NCI-H1048 (cell line): ENCODE measurements at regions not wholly inside any gene's neighbourhood (a gene's known extent, or its start where the extent isn't known, plus 50 kb on each side); places are given as distances from the start of the nearest gene placed in this dataset.
"Not testable (repeated sequence)": the region's sequence is repeated elsewhere in the genome, so short reads cannot be mapped to it uniquely, and the experiment has no call there.

Source experiments
- DNase-seq: peaks from one replicate; lab custom pipeline; 2025; lab: John Stamatoyannopoulos, UW

DNA sequence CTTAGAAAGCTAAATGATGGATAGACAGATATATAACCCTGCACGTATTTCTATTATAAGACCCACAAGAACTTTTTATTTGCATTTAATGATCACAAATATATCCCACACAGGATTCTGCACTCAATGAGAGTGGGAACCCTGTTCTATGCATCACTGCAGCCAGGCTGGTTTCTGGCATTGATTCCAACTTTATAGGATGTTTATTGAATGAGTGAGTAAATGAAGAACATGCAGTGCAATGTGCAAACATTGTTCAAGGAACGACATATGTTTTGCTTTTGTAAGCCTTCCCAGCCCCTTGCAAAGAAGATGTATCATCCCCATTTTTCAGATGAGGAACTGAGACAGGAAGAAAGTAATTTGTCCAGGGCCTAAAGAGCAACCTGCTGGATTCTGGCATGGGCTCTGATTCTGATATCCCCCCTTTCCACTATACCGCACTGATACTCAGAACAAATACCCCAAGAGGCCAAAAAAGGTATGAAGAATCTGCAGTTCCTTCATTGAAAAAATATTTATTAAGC, 246.3 kb downstream of the LACC1 start:
- DNase-seq = no peak

DNA sequence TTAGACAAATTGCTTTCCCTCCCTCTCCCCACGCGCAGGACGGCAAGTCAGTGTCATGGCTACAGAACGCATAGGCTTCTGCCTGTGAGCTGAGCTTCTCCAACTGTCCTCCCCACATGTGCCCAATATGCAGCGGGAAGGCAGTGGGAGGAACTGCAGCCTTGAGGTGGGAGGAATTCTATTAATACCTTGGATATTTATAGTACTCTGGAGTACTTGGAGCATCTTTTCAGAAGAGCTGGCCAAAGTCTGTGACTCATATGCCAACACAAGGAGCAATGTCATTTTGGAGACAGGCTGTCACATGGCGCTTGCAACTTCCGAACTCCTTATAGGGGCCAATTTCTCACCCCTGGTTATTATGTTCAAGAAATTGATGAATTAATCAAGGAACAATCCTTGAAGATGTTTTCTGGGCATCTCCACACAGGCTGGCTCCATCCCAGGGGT, 245.0 kb upstream of the SERP2 start:
- DNase-seq = no peak

DNA sequence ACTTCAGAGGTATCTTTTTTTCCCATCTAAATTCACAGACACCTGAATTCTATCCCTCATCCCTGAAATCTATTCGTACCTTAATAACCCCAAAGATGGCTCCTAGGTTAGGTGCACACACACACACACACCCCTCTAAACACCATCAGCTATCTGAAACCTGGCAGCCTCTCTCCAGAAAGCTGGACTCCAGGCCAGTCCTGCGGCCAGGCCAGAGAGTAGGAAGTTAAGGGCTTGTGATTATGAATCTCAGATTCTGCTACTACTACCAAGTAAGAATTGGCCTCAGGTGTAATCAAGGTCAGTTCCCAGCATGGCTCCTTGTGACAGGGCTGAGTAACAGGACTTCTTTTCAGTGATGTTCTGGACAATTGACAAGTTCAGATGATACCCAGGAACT, 244.2 kb upstream of the SERP2 start:
- DNase-seq = no peak

DNA sequence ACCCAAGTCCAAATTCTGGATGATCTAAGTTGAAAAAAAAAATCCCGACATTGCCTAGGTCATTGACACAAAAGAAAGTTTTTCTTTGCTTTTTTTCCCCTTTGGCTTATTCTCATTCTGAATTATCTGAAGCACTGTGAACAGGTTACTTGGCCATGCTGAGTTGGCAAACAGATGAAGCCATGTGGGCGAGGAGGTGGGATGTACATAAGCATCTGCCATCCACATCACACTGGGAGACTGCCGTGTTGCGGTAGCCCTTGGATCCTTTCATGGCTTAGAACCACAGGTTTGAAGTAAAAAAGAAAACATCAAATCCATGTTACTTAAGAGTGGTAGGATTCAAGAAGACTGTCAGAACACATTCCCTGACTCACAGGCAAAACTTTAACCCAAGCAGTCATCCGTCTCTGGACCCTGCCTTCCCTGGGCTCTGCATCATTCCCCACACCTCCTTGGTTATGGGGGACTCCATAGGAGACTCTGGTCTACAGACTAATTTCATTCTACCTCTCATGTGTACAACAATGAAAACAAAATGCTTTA, 242.5 kb upstream of the SERP2 start:
- DNase-seq = no peak

DNA sequence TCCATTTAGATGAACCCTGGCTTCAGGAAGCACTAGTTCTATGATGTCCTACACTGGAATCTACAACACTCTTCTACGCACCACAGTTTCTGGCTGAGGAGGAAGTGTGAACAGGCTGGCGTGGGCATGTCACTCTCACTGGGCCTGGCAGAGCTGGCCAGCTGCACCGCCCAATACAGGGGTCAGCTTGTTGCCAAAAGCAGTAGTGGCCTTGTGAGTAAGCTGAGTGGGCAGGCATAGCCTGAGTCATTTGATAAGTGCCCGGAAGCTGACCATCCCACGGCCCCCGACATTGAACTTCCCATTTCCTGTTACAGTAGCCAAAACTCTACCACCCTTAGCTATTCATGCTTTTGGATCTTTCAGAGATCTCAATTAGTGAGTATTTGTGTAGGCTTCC, 240.9 kb upstream of the SERP2 start:
- DNase-seq = no peak

DNA sequence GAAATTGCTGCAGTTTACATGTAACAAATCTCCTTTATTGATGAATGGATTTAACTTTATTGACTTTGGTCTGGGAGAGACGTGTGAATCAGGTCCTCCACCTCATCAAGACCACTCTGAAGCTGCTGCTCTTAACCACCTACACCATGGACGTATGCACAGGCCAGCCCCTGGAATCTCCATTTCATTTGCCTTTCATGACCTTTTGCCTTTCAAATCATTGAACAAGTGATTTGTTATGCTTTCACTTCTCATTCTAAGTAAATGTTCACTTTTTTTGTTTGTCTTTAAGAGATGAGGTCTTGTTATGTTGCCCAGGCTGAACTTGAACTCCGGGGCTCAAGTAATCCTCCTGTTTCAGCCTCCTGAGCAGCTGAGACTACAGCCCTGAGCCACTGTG, 240.0 kb upstream of the SERP2 start:
- DNase-seq = no peak

DNA sequence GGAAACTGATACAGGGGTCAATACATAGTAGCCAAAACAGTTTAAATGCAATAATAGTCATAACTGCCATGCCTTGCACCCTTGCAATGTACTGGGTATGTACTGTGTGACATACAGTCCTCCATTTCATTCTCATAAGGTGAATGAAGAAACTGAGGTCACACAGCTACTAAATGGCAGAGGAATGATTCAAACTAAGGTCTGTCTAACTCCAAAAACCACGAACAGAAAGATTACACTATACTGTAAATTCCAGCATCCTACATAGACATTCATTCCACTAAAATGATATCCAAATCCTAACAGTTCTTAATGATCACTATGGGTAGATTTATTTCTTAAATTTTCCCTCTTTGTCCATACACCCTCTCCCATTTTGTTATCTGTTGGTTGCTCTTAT, 238.1 kb upstream of the SERP2 start:
- no peak for DNase-seq

DNA sequence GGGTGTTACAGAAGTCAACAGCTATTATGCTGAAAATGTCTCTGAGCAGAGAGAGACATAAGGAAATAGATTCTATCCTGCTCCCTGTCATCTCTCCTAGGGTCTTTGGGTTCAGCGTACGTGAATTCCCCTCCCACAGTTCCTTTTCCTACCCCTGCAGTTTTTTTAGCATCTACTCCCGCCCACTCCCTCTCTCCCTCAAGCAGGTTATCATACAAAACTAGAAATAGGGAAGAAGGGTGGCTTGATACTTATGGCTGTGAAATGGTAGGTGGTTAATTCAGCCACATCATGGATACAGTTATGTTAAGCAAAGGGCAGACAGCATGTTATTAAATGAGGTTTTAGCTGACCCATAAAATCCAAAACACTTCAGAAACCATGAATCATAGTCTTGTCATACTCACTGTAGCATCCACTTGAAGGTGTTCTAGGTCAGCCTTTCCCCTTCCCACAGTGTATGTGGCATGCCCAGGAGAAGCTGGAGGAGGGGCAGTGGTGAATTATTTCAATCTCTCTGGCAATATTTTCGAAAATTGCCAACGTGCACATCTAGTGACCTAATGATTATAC, 236.8 kb upstream of the SERP2 start:
- DNase-seq = no peak

DNA sequence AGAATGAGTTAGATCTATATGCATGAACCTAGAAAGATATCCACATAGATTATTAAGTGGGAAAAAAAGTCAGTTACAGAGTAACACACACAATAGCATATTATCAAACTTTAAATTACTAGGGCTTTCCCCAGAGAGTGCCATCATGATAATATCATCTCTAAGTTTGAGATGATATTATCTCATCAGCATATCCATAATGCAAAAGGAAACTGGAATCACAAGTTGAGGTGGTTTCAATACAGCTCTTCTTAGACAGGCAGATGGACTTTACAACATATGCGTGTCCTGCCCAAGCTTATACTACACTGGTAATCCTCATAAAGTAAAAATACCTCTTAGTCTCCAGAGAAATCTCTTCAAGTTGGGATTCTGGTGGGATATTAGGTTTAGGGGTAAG, 236.2 kb upstream of the SERP2 start:
- DNase-seq = no peak

DNA sequence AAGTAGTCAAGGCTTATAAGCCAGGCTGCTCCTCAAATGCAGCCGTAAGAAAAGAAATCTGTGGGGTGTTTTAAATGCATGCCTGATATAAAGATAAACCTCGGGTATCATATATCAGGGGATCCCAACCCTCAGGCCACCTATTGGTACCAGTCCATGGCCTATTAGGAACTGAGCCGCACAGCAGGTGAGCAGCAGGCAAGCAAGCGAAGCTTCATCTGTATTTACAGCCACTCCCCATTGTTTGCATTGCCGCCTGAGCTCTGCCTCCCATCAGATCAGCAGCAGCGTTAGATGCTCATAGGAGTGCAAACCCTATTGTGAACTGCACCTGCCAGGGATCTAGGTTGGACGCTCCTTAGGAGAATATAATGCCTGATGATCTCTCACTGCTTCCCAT, 233.5 kb upstream of the SERP2 start:
- DNase-seq = no peak

DNA sequence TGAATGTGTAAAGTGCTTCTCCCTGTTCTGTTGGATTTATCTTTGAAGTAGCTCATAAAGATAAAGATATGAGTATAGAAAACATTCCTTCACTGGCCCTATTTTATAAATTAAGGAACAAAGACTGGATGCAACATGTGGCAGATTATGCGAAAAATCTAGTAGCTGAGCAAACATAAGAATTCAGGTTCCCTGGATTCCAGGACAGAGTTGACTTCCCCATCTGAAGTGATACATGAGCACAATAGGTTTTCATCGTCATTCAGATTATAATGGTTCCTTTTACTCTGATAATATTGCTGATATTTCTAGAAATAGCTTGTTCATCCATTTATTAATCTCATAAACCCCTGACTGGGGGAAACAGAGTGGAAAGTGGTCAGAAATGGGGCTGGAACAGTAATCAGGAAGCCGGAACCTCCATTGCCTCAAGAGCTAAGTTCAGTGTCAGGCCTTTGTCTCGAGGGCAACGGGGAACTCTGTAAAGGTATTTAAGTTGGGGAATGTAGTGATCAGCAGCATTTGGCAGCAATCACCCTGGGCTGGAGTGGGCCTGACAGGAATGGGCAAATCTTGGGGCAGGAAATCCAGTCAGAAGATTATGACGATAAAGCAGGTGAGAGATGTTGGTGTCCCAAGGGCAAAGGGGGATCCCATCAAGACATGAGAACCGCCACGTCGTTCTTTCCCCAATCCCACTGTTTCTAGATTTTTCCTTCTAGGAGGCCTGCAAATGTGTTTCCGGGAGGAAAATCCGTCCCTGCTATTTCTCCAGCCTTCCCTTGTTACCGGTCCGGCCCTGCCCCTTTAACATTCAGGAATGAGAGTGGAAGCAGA, 232.5 kb upstream of the SERP2 start:
- DNase-seq = no peak

DNA sequence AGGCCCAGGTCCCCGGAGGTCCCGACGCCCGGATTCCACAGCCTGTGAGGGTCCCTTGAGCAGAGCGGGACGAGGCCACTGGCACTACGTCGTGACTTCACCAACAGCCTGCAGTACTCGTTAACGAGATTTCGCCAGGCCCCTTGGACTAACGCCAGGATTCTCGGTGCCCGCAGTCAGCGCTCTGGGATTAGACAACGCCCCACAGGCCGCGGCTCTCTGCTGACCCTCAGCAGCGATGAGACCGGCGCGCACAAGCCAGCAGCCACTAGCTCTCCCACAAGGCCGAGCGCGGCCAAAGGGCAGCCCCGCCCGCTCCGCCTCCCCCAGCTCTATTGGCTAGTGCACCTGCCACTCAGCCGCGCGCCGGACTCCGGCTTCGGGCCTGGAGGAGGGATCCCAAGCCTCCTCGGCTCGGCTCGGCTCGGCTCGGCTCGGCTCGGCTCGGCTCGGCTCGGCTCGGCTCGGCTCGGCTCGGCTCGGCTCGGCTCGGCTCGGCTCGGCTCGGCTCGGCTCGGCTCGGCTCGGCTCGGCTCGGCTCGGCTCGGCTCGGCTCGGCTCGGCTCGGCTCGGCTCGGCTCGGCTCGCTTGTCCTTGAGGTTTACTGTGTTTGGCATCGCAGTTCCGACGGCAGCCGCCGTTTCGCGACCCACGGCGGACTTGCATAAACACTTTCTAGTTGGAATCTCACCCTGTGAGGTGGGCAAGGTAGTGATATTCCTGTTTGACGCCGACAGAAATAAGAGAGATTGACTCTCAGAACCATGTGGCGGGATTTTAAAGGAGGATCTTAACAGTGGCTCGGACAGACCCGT, 231.7 kb upstream of the SERP2 start:
- peak; percentile 18 for DNase-seq

DNA sequence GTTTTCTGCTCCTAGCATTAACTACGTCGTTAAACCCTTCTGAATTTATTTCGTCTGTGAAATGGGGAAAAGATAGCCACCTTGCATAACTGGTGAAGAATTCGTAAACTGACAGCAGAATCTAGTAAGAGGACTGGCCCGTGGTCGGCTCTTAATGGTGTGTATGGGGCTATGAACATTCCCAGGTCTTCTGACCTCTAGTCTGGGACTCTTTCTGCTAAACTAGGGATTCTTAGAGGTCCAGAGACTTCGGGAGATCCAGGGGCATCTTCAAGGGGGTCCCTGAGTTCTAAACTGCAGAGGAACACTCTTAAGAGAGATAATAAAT, 231.1 kb upstream of the SERP2 start:
- DNase-seq = no peak

DNA sequence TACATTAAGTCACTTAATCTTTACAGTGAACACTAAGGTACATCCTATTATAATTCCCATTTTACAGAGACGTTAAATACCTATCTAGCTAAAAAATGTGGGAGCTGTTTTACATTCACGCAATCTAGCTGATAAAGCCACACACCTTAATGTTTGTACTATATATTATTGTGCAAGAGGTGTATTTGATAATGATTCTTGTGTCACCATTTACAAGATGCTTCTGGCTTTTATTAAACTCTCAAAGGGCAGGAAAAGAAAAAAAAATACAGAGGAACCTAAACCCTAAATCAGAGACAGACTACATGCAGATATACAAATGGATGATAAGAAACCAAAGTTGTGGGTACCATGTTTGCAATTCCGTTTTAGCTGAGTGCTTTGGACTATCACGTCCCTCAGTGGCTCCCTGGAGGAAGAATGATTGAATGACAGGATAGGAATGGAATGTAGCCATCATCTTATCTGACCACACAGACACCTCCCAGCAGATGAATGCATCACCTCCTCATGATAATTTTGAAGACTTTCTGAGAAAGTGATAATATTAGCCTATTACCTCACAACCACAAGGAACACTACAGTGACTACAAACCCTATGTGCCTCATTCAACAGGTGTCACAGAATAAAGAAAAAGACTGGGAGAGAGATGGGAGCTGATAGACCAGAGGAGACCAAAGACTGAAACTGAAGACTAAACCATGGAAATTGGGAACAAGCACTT, 230.5 kb upstream of the SERP2 start:
- DNase-seq = no peak

DNA sequence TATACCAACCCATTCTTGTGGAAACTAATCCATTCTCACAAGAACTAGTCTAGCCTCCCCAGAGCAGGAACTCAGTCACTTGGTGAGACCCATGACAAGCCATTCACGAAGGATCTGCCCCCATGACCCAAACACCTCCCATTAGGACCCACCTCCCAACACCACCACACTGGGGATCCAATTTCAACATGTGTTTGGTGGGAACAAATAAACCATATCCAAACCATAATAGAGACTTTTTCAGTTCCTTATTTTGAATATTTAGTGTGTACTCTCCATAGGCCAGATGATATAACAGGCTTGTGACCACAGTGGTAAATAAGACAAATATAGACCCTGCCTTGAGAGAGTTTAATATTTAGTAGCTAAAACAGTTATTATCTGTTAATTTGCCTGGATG, 227.5 kb upstream of the SERP2 start:
- DNase-seq = no peak

DNA sequence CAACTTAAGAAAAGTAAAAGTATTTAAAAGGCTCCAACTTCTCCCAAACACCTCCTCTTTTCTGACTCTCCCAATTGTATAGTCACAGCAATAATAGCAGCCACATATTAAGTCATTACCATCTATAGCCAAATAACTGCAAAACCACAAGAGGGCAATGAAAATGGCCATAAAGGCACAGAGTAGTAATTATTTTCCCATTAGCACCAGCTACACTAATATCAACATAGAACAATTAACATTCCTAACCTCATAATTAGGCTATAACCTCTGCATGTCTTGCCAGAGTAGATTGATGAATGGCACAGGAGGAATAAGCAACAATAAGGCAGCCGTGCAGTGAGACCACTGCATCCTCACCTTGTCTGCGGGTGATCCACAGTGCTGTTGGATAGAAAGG, 226.4 kb upstream of the SERP2 start:
- no peak for DNase-seq

DNA sequence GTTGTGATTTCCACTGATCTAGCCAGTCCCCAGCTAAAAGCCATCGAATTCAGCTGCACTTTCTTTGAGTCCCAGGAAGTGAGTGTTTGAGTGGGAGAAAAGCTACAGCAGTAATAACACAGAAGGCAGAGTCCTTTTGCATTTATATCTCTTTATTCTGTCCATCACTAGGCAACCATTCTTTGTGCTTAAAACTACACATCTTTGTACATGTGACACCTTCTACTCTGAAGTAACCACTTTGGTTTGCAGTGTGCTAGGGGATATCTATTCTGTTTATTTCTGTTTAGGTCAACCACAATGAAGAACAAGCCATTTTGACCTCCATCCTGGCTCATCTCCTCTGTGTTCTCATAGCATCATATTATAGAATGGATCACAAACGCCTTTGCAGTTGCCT, 226.0 kb upstream of the SERP2 start:
- DNase-seq = no peak

DNA sequence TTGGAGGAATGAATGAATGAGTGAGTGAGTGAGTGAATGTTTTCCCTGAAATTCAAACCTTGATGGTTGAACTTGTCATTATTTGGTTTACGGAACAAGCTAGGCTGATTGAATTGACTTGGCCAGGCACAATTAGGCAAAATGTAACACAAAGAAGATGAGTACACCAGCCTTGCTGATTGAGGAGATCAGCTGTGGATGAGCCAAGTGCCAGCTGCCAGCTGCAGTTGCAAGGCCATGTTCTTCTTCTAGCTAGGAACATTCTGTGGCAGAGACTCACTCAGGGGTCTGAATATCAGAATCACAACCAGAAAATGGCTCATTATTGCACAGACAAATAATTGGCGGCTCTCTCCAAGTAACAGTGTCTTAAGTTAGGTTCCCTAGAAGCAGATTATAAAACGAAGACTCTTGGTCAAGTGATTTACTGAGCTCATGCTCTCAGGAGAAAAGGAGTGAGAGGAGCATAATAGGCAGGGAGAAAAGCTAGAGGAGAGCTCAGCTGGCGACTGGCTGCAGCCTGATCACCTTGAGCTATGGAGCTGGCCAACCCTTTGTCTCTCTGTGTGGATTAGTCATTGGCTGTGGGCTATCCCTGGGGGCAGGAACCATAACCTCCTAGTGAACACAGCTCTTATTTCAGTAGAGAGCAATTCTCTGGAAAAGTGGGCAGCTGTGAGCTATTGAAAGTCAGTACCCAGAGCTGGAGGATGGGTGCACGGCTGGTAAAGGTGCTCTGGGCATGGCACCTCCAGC, 225.3 kb upstream of the SERP2 start:
- no peak for DNase-seq

DNA sequence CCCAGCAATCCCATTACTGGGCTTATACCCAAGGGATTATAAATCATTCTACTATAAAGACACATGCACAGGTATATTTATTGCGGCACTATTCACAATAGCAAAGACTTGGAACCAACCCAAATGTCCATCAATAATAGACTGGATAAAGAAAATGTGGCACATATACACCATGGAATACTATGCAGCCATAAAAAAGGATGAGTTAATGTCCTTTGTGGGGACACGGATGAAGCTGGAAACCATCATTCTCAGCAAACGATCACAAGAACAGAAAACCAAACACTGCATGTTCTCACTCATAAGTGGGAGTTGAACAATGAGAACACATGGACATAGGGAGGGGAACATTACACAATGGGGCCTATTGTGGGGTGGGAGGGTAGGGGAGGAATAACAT, 224.4 kb upstream of the SERP2 start:
- not testable (repeated sequence) for DNase-seq

DNA sequence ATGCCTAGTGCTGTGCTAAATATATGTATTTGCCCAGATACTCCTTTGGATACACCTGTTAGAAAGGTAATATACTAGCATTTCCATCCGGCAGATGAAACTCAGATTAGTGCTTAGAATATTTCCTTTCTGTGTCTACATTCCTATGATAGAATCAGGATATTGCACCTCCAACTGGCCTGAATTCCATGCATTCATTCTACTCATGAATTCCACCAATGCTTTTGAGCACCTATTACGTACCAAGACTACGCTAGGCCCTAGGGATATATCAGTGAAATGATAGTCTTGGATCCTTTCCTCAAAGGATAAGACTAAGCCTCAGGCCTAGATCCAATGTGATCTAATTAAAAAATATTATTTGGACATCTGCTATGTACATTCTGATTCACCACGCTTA, 223.8 kb upstream of the SERP2 start:
- no peak for DNase-seq

DNA sequence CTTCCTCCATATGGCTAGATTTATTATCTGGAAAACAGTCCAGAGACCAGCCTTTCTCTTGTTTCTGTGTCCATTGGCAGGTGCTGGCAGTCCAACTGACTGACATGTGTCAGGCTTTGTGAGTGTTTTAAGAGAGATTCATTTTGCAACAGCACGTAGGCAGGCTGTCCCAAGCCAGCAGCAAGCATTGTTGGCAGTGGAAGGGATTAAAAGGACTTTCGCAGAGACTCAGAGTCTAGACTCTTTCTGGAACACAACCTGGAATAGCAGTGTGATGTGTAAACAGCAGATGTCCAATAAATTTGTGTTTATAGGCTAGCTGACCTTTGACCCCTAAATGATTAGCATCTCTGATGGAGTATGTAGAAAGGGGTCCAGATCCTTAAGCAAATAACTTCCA, 222.2 kb upstream of the SERP2 start:
- DNase-seq = no peak
